GM12878 (cell line): ENCODE measurements at regions not wholly inside any gene's neighbourhood (a gene's known extent, or its start where the extent isn't known, plus 50 kb on each side); places are given as distances from the start of the nearest gene placed in this dataset.

Experiments used
- MEF2B ChIP-seq: fragments of 450-650 bp; IDR thresholded peaks from 2 replicates; pipeline ENCODE4 v1.6.1; 2018; ENCODE audit warnings: mild to moderate bottlenecking, moderate library complexity; ENCODE audit not compliant: partially characterized antibody, poor library complexity, severe bottlenecking
- MTA3 ChIP-seq: IDR thresholded peaks from 2 replicates; pipeline ENCODE4 v1.6.1; 2012; ENCODE audit warnings: low read length, inconsistent platforms, borderline replicate concordance
- MYC ChIP-seq: IDR thresholded peaks from 2 replicates; pipeline ENCODE4 v1.6.1; 2011; ENCODE audit warnings: mild to moderate bottlenecking, low read length, moderate library complexity, inconsistent platforms; ENCODE audit not compliant: insufficient read depth, insufficient replicate concordance, insufficient read length, severe bottlenecking
- TF ChIP-seq, protein P1 (sequence below): fragments of 450-650 bp; formaldehyde crosslinking; IDR thresholded peaks from 2 replicates; pipeline ENCODE4 v1.4.0; 2022; ENCODE audit warnings: mild to moderate bottlenecking, moderate library complexity
- TF ChIP-seq, protein P2 (sequence below): IDR thresholded peaks from 2 replicates; pipeline ENCODE4 v1.6.1; 2012; ENCODE audit warnings: improper control_type of control experiment, low read depth, low read length; ENCODE audit not compliant: insufficient replicate concordance

DNA sequence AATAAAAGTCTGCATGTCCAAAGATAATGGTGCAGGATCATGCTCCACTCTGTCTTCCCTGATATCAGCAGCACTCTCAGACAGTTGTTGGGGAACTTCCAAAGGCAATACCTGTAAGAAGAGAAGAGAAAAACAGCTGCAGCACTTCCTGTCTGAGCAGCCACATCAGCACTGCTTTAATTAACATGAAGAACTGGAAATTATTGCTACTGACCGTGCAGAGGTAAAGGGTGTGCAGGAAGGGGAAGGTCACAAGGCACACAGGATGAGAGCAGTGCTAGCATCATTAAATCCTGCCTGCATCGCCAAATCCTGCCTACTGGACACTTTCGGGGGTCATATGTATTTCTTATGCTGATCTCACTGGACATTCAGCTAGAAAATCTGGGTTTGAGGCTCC is 379.0 kb downstream of the LMX1A start (continued):
- TF ChIP-seq, protein P1, sequence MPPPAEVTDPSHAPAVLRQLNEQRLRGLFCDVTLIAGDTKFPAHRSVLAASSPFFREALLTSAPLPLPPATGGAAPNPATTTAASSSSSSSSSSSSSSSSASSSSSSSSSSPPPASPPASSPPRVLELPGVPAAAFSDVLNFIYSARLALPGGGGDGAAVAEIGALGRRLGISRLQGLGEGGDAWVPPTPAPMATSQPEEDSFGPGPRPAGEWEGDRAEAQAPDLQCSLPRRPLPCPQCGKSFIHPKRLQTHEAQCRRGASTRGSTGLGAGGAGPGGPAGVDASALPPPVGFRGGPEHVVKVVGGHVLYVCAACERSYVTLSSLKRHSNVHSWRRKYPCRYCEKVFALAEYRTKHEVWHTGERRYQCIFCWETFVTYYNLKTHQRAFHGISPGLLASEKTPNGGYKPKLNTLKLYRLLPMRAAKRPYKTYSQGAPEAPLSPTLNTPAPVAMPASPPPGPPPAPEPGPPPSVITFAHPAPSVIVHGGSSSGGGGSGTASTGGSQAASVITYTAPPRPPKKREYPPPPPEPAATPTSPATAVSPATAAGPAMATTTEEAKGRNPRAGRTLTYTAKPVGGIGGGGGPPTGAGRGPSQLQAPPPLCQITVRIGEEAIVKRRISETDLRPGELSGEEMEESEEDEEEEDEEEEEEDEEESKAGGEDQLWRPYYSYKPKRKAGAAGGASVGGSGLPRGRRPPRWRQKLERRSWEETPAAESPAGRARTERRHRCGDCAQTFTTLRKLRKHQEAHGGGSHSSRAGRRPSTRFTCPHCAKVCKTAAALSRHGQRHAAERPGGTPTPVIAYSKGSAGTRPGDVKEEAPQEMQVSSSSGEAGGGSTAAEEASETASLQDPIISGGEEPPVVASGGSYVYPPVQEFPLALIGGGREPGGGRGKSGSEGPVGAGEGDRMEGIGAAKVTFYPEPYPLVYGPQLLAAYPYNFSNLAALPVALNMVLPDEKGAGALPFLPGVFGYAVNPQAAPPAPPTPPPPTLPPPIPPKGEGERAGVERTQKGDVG (CRISPR knock-in tag): no peak
- TF ChIP-seq MEF2B: no peak
- no peak for TF ChIP-seq MYC
- TF ChIP-seq, protein P2, sequence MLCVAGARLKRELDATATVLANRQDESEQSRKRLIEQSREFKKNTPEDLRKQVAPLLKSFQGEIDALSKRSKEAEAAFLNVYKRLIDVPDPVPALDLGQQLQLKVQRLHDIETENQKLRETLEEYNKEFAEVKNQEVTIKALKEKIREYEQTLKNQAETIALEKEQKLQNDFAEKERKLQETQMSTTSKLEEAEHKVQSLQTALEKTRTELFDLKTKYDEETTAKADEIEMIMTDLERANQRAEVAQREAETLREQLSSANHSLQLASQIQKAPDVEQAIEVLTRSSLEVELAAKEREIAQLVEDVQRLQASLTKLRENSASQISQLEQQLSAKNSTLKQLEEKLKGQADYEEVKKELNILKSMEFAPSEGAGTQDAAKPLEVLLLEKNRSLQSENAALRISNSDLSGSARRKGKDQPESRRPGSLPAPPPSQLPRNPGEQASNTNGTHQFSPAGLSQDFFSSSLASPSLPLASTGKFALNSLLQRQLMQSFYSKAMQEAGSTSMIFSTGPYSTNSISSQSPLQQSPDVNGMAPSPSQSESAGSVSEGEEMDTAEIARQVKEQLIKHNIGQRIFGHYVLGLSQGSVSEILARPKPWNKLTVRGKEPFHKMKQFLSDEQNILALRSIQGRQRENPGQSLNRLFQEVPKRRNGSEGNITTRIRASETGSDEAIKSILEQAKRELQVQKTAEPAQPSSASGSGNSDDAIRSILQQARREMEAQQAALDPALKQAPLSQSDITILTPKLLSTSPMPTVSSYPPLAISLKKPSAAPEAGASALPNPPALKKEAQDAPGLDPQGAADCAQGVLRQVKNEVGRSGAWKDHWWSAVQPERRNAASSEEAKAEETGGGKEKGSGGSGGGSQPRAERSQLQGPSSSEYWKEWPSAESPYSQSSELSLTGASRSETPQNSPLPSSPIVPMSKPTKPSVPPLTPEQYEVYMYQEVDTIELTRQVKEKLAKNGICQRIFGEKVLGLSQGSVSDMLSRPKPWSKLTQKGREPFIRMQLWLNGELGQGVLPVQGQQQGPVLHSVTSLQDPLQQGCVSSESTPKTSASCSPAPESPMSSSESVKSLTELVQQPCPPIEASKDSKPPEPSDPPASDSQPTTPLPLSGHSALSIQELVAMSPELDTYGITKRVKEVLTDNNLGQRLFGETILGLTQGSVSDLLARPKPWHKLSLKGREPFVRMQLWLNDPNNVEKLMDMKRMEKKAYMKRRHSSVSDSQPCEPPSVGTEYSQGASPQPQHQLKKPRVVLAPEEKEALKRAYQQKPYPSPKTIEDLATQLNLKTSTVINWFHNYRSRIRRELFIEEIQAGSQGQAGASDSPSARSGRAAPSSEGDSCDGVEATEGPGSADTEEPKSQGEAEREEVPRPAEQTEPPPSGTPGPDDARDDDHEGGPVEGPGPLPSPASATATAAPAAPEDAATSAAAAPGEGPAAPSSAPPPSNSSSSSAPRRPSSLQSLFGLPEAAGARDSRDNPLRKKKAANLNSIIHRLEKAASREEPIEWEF: no peak
- no peak for TF ChIP-seq MTA3
